ENCODE measurements at regions not wholly inside any gene's neighbourhood (a gene's known extent, or its start where the extent isn't known, plus 50 kb on each side); places are given as distances from the start of the nearest gene placed in this dataset.
A peak's percentile ranks its signal among the peaks of the same experiment; 100 is the strongest.

DNA sequence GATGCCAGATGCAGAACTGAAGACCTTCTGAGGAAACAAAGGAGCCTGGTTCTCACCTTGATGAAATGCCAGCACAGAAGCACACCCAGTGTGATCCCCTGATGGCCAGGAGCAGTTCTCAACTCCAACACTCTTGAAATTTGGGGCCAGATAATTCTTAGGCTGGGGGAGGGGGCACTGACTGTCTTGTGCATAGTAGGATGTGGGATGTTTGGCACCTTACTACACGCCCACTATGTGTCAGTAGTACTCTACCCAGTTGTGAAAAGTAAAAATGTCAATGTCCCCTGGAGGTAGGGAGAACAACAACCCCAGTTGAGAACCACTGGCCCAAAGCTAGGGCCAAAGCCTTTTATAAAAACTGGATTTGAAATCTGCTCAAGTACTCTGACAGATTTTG is 398.3 kb upstream of the ARID1B start:
- peaks cover 10% of the 10 kb centered on the region for H3K4me1 Mint-ChIP-seq
- no peaks in the 10 kb centered on the region for H3K9me3 Mint-ChIP-seq
- no peak for DNase-seq (ENCODE audit: low spot score in 2 of 2, unreplicated experiment in 2 of 2)
- no peak overlapping the region for H3K4me3 Mint-ChIP-seq
- H3K27ac Mint-ChIP-seq = no peak overlapping the region
- TF ChIP-seq CTCF (IDR thresholded peaks at IDR 0.05; ENCODE audit: unreplicated experiment) = no peak
- no peaks in the 10 kb centered on the region for H3K36me3 Mint-ChIP-seq
- no peaks in the 10 kb centered on the region for H3K27me3 Mint-ChIP-seq (ENCODE audit: low read depth)

DNA sequence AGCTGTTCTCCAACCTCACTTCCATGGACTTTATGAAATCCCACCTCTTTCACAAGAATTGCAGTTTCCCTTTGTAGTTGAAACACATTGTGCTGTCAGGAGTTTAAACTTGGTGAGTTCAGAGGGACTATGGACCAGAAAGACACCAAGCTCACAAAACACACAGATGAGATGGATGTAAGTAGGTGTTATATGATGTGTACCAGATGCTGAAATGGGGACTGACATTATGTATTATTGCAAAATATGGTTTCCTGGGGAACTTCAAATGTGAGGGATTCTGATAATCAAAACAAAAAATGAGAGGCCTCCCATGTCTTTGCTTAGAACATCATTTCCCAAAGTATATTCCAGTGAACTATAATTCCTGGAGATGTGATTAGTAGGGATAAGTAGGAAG is 401.1 kb upstream of the ARID1B start:
- no peaks in the 10 kb centered on the region for H3K27me3 Mint-ChIP-seq (ENCODE audit: low read depth)
- no peak for DNase-seq (ENCODE audit: low spot score in 2 of 2, unreplicated experiment in 2 of 2)
- no peak for TF ChIP-seq CTCF (IDR thresholded peaks at IDR 0.05; ENCODE audit: unreplicated experiment)
- no peaks in the 10 kb centered on the region for H3K9me3 Mint-ChIP-seq
- H3K4me3 Mint-ChIP-seq = no peak overlapping the region
- H3K27ac Mint-ChIP-seq = peak overlapping the region; percentile 22
- peaks cover 10% of the 10 kb centered on the region for H3K4me1 Mint-ChIP-seq
- no peaks in the 10 kb centered on the region for H3K36me3 Mint-ChIP-seq

DNA sequence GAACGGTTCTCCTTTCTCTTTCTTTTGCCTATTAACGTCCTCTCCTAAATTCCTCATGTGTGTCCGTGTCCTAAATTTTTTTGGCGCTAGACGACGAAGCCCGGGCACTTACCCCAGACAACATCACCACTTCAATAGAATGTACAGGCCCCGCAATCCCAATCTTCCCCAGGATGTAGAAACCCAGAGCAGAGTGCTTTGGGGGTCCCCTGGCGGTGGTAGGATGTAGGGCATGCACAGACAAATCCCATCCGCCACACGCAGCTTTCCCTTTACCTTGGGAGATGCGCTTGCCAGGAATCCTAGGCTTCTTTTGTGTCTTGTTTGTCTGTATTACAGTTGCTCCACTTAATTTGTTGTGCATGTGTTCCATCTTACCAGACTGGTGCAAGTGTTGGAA is 417.3 kb upstream of the ARID1B start:
- Mint-ChIP-seq H3K9me3 (peaks cover 38% of the 10 kb centered on the region), H3K4me3 (no peak overlapping the region), H3K36me3 (no peaks in the 10 kb centered on the region), H3K27me3 (ENCODE audit: low read depth) (no peaks in the 10 kb centered on the region), H3K27ac (no peak overlapping the region), H3K4me1 (no peaks in the 10 kb centered on the region)
- DNase-seq (ENCODE audit: low spot score in 2 of 2, unreplicated experiment in 2 of 2) = no peak
- no peak for TF ChIP-seq CTCF (IDR thresholded peaks at IDR 0.05; ENCODE audit: unreplicated experiment)

GRCh38 chr6:156352861-156353260 is 424.3 kb upstream of the ARID1B start:
- TF ChIP-seq CTCF (IDR thresholded peaks at IDR 0.05; ENCODE audit: unreplicated experiment) = no peak
- no peak for DNase-seq (ENCODE audit: low spot score in 2 of 2, unreplicated experiment in 2 of 2)
- no peak overlapping the region for H3K4me3 Mint-ChIP-seq
- peaks cover 16% of the 10 kb centered on the region for H3K9me3 Mint-ChIP-seq
- peaks cover 14% of the 10 kb centered on the region for H3K27me3 Mint-ChIP-seq (ENCODE audit: low read depth)
- H3K27ac Mint-ChIP-seq = no peak overlapping the region
- H3K36me3 Mint-ChIP-seq = no peaks in the 10 kb centered on the region
- H3K4me1 Mint-ChIP-seq = peaks cover 4% of the 10 kb centered on the region

DNA sequence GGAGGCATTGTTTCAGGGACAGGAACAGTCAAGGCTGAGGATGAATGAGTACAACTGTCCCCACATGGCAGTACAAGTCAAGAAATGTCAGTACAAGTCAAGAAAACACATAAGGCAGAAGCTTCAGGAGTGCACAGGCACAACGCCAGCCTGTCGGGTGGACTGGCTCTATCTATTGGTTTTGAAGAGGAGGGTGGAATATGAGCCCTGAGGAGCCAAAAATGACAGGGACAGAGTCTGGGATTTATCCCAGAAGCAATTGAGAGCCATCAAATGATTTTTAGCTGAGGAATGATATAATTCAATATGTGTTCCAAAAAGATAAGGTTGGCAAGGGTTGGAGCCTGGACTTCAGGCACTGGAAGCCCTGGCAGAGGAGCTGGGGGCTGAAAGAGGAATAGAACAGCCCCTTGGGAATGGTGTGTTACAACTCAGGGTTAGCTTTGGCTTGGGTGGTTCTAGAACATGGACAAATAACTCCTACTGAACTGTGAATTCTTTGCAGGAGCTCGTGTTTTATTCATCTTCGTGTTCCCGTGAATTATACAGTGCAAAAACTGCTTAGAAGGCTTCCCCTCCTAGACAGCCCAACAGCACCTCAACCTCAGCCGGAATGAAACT is 425.7 kb upstream of the ARID1B start:
- Mint-ChIP-seq H3K9me3 (peaks cover 7% of the 10 kb centered on the region), H3K27ac (no peak overlapping the region), H3K36me3 (no peaks in the 10 kb centered on the region), H3K4me3 (no peak overlapping the region), H3K4me1 (peaks cover 11% of the 10 kb centered on the region), H3K27me3 (ENCODE audit: low read depth) (peaks cover 14% of the 10 kb centered on the region)
- no peak for DNase-seq (ENCODE audit: low spot score in 2 of 2, unreplicated experiment in 2 of 2)
- TF ChIP-seq CTCF (IDR thresholded peaks at IDR 0.05; ENCODE audit: unreplicated experiment) = no peak

- H3K9me3 Mint-ChIP-seq = no peaks in the 10 kb centered on the region
- H3K4me3 Mint-ChIP-seq = no peak overlapping the region
- H3K36me3 Mint-ChIP-seq = no peaks in the 10 kb centered on the region
- DNase-seq (ENCODE audit: low spot score in 2 of 2, unreplicated experiment in 2 of 2) = no peak
- no peak overlapping the region for H3K27ac Mint-ChIP-seq
- peaks cover 11% of the 10 kb centered on the region for H3K4me1 Mint-ChIP-seq
- no peak for TF ChIP-seq CTCF (IDR thresholded peaks at IDR 0.05; ENCODE audit: unreplicated experiment)
- peaks cover 14% of the 10 kb centered on the region for H3K27me3 Mint-ChIP-seq (ENCODE audit: low read depth)
These were observed 426.8 kb upstream of the ARID1B start for GRCh38 chr6:156350337-156350736.

All from mesothelial cell of epicardium (in vitro differentiated cells).